ENCODE measurements at regions not wholly inside any gene's neighbourhood (a gene's known extent, or its start where the extent isn't known, plus 50 kb on each side); places are given as distances from the start of the nearest gene placed in this dataset.
"Not testable (repeated sequence)": the region's sequence is repeated elsewhere in the genome, so short reads cannot be mapped to it uniquely, and the experiment has no call there.

DNA sequence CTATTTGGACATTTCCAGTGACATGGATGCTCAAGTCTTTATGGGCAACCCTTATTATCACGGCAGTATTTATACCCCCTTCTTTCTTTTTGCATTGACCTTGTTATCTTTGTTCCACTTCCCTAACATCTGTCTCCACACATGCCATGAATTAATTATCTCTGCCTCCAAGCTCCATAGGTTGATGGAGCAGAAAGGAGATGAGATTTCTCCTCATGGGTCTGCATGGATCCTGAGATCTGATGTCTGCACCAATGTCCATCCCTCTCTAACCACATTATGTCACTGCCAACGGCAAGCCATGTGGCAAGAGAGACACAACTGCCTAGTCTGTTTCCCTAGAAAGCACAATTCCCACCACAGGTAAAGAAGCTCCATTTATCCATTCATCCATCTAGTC, 416.8 kb upstream of the ASIC2 start:
- TF ChIP-seq, protein P1, sequence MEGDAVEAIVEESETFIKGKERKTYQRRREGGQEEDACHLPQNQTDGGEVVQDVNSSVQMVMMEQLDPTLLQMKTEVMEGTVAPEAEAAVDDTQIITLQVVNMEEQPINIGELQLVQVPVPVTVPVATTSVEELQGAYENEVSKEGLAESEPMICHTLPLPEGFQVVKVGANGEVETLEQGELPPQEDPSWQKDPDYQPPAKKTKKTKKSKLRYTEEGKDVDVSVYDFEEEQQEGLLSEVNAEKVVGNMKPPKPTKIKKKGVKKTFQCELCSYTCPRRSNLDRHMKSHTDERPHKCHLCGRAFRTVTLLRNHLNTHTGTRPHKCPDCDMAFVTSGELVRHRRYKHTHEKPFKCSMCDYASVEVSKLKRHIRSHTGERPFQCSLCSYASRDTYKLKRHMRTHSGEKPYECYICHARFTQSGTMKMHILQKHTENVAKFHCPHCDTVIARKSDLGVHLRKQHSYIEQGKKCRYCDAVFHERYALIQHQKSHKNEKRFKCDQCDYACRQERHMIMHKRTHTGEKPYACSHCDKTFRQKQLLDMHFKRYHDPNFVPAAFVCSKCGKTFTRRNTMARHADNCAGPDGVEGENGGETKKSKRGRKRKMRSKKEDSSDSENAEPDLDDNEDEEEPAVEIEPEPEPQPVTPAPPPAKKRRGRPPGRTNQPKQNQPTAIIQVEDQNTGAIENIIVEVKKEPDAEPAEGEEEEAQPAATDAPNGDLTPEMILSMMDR (IDR thresholded peaks at IDR 0.05; ENCODE audit: extremely low read depth, missing control alignments): no peak
- no peak for DNase-seq (ENCODE audit: low spot score)

DNA sequence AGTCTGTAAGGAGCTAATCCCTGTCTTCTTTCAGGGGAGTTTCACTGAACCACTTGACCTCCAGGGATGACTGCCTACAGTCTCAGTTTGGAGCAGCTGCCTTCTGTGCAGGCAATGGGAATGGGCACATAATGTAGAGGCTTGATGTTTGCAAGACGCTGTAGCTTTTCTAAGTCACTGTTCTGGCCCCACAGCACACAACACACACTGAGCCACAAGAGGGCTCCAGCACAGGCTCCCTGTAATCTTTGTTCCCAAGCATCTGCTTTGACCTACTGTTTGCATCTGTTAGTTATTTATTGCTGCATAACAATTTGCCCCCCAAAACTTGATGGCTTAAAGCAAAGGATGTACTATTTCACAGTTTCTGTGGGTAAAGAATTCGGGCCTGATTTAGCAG, 419.0 kb upstream of the ASIC2 start:
- TF ChIP-seq, protein P1 (IDR thresholded peaks at IDR 0.05; ENCODE audit: extremely low read depth, missing control alignments): no peak
- no peak for DNase-seq (ENCODE audit: low spot score)

DNA sequence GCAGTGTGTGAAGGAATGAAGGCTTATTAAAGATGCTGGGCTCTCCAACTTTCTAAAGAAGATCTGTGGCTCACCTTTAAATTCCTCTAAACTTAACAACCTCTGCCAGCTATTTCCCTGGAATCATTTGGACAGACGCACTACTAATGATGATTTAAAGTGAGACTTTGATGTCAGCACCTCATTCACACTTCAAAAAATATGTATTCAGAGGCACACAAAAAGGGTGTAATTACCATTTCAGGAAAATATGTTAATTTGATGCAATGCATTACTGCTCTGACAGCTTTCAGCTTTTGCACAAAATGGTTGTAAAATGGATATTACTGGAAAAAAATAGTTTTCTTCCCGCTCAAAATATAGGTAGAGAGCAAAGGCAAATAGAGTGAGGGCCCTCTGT, 423.9 kb upstream of the ASIC2 start:
- TF ChIP-seq, protein P1 (IDR thresholded peaks at IDR 0.05; ENCODE audit: extremely low read depth, missing control alignments): no peak
- DNase-seq (ENCODE audit: low spot score): no peak

DNA sequence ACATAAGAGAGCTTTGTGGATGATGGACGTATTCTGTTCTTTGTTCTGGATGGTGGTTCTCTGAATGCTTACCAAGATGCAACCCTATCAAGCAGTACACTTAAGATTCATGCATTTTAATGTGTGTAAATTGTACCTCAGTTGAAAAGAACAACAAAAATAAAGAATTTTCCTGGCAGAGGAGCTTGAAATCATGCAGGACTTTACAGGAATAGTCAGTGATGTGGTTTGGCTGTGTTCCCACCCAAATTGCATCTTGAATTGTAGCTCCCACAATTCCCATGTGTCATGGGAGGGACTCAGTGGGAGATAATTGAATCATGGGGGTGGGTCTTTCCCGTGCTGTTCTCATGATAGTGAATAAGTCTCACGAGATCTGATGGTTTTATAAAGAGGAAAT, 430.6 kb upstream of the ASIC2 start:
- not testable (repeated sequence) for DNase-seq (ENCODE audit: low spot score)

DNA sequence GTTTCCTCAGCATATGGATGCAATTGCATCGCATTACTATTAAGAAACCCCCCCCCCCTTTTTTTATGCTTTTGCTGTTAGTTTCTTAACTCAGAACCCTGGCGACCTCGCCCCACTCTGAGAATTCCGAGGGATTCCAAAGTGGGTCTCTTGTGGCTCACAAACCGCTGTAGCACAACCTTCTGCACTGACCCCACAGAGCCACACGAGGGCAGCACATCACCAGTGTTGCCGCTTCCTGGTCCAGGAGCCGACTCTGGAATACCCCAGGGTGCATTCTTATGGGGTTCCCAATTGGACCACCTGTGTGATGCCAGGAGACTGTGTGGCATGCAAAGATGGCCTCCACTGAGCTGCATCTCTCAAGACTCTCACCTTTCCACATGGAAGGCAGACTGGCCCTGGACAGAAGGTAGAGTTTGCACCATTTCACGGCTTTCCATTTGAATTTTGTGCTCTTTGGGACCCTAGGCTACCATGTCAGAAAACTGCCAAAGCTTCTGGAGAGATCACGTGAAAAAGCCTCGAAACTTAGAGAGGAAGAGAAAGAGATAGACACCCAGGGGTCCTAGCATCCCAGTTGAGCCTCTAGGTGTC, 432.7 kb upstream of the ASIC2 start:
- DNase-seq (ENCODE audit: low spot score): peak; percentile 45
- TF ChIP-seq, protein P1 (IDR thresholded peaks at IDR 0.05; ENCODE audit: extremely low read depth, missing control alignments): peak; percentile 67

DNA sequence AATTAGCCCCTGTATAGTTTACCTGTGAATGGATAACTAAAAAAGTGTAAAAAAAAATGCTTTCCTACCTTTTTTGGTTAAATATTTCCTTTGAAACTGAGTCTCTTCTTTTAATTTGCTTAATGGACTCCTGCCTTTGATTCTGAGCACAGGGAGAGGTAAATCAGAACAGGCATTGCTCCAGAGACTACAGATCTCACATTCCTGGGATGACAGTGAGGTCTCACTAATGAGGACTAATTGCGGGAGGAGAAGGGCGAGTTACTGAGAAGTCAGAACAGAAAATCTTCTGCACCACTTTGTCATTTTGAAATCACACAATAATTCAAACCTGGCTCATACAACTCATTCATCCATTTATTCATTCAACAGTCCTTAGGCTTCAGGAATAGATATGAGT, 437.0 kb upstream of the ASIC2 start:
- no peak for DNase-seq (ENCODE audit: low spot score)
- TF ChIP-seq, protein P1 (IDR thresholded peaks at IDR 0.05; ENCODE audit: extremely low read depth, missing control alignments): no peak

DNA sequence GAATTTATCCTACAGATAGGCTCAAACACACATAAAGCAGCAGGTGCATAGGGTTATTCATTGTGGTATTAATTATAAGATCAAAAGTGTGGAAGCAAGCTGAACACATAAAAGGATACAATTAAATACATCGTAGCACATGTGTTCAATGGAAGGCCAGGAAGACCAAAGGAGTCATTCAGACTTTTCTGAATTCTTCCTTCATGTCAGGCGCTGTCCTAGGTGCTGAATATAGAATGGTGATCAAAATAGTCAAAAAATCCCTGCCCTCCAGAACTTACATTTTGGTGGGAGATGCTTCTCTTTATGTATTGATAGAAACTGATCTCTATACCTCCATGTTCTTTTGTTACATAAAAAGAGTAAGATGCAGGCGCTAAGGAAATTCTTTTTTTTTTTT, 439.0 kb upstream of the ASIC2 start:
- TF ChIP-seq, protein P1 (IDR thresholded peaks at IDR 0.05; ENCODE audit: extremely low read depth, missing control alignments): no peak
- DNase-seq (ENCODE audit: low spot score): peak; percentile 13

DNA sequence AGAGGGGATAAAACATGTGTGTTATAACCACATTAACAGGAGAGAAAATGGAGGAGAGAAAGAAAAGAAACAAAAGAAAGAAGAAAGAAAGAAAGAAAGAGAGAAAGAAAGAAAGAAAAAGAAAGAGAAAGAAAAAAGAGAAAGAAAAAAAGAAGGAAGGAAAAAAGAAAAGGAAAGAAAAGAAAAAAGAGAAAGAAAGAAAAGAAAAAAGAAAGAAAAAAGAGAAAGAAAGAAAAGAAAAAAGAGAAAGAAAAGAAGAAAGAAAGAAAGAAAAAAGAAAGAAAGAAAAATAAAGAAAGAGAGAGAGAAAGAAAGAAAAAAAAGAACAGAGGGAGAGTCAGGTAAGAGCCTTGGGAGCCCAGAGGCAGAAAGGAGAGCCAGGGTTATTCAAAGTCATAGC, 446.6 kb upstream of the ASIC2 start:
- TF ChIP-seq, protein P1 (IDR thresholded peaks at IDR 0.05; ENCODE audit: extremely low read depth, missing control alignments): no peak

More for the DNA sequence above, 446.6 kb upstream of the ASIC2 start:
- DNase-seq (ENCODE audit: low spot score): no peak
